Stimulated activated naive CD8-positive, alpha-beta T cell treated with anti-CD3 and anti-CD28 coated beads, Interleukin-15, Interleukin-2, amounts not matched to agents 100 ng/mL and 50 ng/mL, for 24 hours (primary cell): ENCODE measurements at regions not wholly inside any gene's neighbourhood (a gene's known extent, or its start where the extent isn't known, plus 50 kb on each side); places are given as distances from the start of the nearest gene placed in this dataset.

Experiments used
- H3K27ac Mint-ChIP-seq: one replicate; pipeline ENCODE4 v1.8.0; 2021; ENCODE audit warnings: mild to moderate bottlenecking, mixed read lengths
- H3K27me3 Mint-ChIP-seq: one replicate; pipeline ENCODE4 v1.8.0; 2021; ENCODE audit warnings: mixed read lengths
- H3K36me3 Mint-ChIP-seq: one replicate; pipeline ENCODE4 v1.8.0; 2021; ENCODE audit warnings: low read depth, mixed read lengths
- H3K4me1 Mint-ChIP-seq: one replicate; pipeline ENCODE4 v1.8.0; 2021; ENCODE audit warnings: low read depth, mixed read lengths
- H3K4me3 Mint-ChIP-seq: one replicate; pipeline ENCODE4 v1.8.0; 2021; ENCODE audit warnings: mild to moderate bottlenecking, mixed read lengths
- H3K9me3 Mint-ChIP-seq: one replicate; pipeline ENCODE4 v1.8.0; 2021; ENCODE audit warnings: mixed read lengths

DNA sequence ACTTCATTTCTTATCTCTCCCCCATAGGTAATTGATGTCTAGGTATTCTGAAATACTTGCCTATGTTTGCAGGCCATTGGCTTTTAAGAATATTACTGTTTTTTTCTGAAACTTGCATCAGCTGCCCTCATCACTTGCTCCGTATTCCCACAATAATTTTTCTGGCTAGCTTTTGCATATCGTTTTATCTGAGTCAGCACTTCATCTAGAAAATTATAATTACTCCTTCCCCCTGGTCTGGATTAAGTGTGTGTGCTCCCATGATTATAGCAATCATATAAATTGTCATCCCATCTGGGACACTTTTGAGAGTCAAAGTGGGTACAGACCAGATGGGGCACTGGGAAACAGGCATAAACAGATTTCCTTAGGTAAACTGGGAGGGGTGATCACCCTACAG, 583.2 kb upstream of the B3GALT2 start:
- Mint-ChIP-seq H3K27me3 (no peaks in the 10 kb centered on the region), H3K27ac (no peak overlapping the region), H3K9me3 (peaks cover 3% of the 10 kb centered on the region), H3K4me3 (no peak overlapping the region), H3K36me3 (no peaks in the 10 kb centered on the region), H3K4me1 (no peaks in the 10 kb centered on the region)

DNA sequence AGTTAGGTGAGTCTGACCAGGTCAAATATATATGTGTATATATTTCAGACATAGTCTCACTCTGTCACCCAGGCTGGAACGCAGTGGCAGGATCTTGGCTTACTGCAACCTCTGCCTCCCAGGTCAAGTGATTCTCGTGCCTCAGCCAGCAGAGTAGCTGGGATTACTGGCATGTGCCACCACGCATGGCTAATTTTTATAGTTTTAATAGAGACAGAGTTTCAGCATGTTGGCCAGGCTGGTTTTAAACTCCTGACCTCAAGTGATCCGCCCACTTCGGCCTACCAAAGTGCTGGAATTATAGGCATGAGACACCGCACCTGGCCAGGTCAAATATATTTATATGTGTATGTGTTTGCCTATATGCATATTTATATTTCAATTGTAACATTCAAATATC, 581.5 kb upstream of the B3GALT2 start:
- H3K4me3 Mint-ChIP-seq, result no peak overlapping the region
- H3K4me1 Mint-ChIP-seq, result no peaks in the 10 kb centered on the region
- no peaks in the 10 kb centered on the region for H3K27me3 Mint-ChIP-seq
- no peak overlapping the region for H3K27ac Mint-ChIP-seq
- no peaks in the 10 kb centered on the region for H3K36me3 Mint-ChIP-seq
- H3K9me3 Mint-ChIP-seq, result no peaks in the 10 kb centered on the region

- Mint-ChIP-seq H3K9me3 (no peaks in the 10 kb centered on the region), H3K27ac (no peak overlapping the region), H3K27me3 (no peaks in the 10 kb centered on the region), H3K36me3 (no peaks in the 10 kb centered on the region), H3K4me3 (no peak overlapping the region), H3K4me1 (no peaks in the 10 kb centered on the region)
Measured at GRCh38 chr1:193766329-193766728, 579.9 kb upstream of the B3GALT2 start.

- Mint-ChIP-seq H3K9me3 (no peaks in the 10 kb centered on the region), H3K36me3 (no peaks in the 10 kb centered on the region), H3K27ac (no peak overlapping the region), H3K4me1 (no peaks in the 10 kb centered on the region), H3K4me3 (no peak overlapping the region), H3K27me3 (no peaks in the 10 kb centered on the region)
Measured at GRCh38 chr1:193763266-193763665, 576.9 kb upstream of the B3GALT2 start.

DNA sequence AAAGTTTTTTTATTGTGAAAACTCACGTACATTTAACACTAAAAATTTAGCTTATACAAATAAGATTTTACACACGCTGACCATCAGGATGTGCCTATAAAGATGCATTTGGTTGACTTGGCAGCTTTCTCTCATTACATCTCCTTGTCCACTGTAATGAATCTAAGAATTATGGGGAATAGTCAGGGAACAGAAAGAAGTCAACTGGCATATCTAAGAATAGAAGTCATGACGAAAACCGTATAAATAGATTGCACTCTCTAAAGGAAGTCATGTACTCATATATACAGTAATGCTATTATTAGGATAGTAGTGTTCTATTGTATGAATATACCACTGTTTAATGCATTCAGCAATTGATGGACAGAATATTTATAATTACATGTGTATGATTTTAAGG, 575.8 kb upstream of the B3GALT2 start:
- Mint-ChIP-seq H3K36me3 (no peaks in the 10 kb centered on the region), H3K4me3 (no peak overlapping the region), H3K4me1 (no peaks in the 10 kb centered on the region), H3K9me3 (no peaks in the 10 kb centered on the region), H3K27me3 (no peaks in the 10 kb centered on the region), H3K27ac (no peak overlapping the region)

DNA sequence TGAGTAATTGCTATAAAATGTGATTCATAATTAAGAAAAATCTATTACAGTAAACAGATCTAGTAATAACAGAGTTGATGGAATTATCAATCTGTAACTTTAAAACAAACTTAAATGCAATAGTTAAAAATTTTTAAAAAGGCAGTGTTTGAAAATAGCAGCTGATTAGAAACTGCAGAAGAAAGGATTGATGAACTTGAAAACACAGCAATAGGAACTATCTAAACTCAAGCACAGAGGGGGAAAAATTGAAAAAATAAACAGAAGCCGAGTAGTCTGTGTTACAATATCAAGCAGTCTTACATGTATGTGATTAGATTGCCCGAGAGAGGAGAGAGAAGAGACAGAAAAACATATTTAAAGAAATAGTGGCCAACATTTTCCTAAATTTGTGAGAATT, 569.0 kb upstream of the B3GALT2 start:
- Mint-ChIP-seq H3K27me3 (no peaks in the 10 kb centered on the region), H3K4me3 (no peak overlapping the region), H3K4me1 (no peaks in the 10 kb centered on the region), H3K9me3 (no peaks in the 10 kb centered on the region), H3K36me3 (no peaks in the 10 kb centered on the region), H3K27ac (no peak overlapping the region)

GRCh38 chr1:193754732-193755427, 568.5 kb upstream of the B3GALT2 start:
- Mint-ChIP-seq H3K27ac (no peak overlapping the region), H3K4me3 (no peak overlapping the region), H3K9me3 (no peaks in the 10 kb centered on the region), H3K27me3 (no peaks in the 10 kb centered on the region), H3K36me3 (no peaks in the 10 kb centered on the region), H3K4me1 (no peaks in the 10 kb centered on the region)

DNA sequence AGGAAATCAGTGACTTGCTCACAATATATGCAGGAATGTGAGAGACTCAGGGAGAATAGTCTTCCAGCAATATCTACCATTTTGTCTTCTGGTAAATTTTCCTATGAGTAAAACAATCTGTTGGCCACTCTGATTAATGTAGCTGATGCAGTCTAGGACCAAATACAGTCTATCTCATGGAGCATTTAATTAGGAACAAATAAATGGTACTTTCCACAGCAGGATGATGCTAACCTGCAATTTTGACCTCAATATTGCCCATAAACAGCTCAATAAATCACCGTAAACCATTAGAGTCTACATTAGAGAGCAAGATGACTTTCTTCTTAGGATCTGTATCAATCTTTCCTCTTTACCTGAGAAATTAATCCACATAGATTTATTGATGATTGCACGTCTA, 567.7 kb upstream of the B3GALT2 start:
- no peaks in the 10 kb centered on the region for H3K9me3 Mint-ChIP-seq
- H3K27me3 Mint-ChIP-seq, result no peaks in the 10 kb centered on the region
- no peaks in the 10 kb centered on the region for H3K36me3 Mint-ChIP-seq
- H3K4me3 Mint-ChIP-seq, result no peak overlapping the region
- no peak overlapping the region for H3K27ac Mint-ChIP-seq
- no peaks in the 10 kb centered on the region for H3K4me1 Mint-ChIP-seq

DNA sequence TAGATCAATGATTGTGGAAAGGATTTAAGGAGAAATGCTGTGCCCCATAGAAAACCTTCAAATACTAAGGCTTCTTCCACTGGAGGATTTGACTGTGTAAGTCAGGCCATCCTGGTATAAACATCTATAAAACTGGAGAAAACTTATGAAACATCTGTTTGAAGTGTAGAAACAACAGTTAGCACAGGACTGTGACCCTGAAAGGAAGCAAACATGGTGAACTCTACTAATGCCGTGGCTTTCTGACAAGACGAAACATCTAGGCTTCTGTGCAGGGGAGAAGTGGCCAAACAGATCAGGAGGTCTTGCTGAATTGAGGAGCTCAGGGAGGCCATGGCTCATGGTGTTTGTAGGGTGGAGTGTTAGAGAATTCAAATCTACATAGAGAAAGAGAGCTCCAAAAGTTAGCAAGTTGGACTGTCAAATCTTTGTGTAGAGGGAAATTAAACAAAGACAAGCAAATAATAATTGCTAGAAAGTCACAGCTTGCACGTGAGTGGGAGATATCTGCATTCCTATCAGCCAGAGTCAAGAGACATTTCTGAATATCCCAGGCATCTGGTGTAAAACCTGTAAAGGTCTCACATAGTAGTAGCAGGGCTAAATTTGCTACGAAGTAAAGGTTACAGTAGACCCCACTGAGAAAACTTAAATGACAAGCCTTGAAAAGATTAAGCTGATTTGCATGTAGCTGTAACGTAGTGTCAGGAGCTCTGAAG, 566.8 kb upstream of the B3GALT2 start:
- no peaks in the 10 kb centered on the region for H3K27me3 Mint-ChIP-seq
- H3K4me1 Mint-ChIP-seq, result no peaks in the 10 kb centered on the region
- H3K9me3 Mint-ChIP-seq, result no peaks in the 10 kb centered on the region
- no peaks in the 10 kb centered on the region for H3K36me3 Mint-ChIP-seq
- no peak overlapping the region for H3K27ac Mint-ChIP-seq
- H3K4me3 Mint-ChIP-seq, result no peak overlapping the region

- H3K27me3 Mint-ChIP-seq, result no peaks in the 10 kb centered on the region
- no peaks in the 10 kb centered on the region for H3K4me1 Mint-ChIP-seq
- no peaks in the 10 kb centered on the region for H3K36me3 Mint-ChIP-seq
- H3K9me3 Mint-ChIP-seq, result no peaks in the 10 kb centered on the region
- H3K4me3 Mint-ChIP-seq, result no peak overlapping the region
- H3K27ac Mint-ChIP-seq, result no peak overlapping the region
Measured at GRCh38 chr1:193749868-193750267, 563.5 kb upstream of the B3GALT2 start.

DNA sequence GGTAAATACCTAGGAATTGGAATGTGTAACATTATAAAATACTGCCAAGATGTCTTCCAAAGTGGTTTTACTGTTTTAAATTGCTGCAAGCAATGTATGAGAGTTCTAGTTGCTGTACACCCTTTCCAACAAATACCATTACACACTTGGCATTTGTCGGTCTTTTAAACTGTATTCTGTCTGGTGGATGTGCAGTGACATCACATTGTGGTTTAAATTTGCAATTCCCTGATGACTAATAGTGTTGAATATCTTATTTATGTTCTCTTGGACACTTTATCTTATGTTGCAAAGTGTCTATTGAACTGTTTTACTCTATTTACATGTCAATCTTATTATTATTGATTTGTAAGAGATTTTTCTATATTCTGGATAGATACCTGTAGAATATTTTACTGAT, 561.2 kb upstream of the B3GALT2 start:
- Mint-ChIP-seq H3K36me3 (no peaks in the 10 kb centered on the region), H3K9me3 (no peaks in the 10 kb centered on the region), H3K4me3 (no peak overlapping the region), H3K27me3 (no peaks in the 10 kb centered on the region), H3K27ac (no peak overlapping the region), H3K4me1 (no peaks in the 10 kb centered on the region)

- H3K4me1 Mint-ChIP-seq, result peaks cover 4% of the 10 kb centered on the region
- no peaks in the 10 kb centered on the region for H3K27me3 Mint-ChIP-seq
- H3K9me3 Mint-ChIP-seq, result no peaks in the 10 kb centered on the region
- H3K27ac Mint-ChIP-seq, result no peak overlapping the region
- no peak overlapping the region for H3K4me3 Mint-ChIP-seq
- H3K36me3 Mint-ChIP-seq, result no peaks in the 10 kb centered on the region
Measured at GRCh38 chr1:193741228-193741627, 554.8 kb upstream of the B3GALT2 start.

GRCh38 chr1:193740762-193741161, 554.3 kb upstream of the B3GALT2 start:
- H3K4me1 Mint-ChIP-seq, result peaks cover 4% of the 10 kb centered on the region
- no peaks in the 10 kb centered on the region for H3K27me3 Mint-ChIP-seq
- no peaks in the 10 kb centered on the region for H3K36me3 Mint-ChIP-seq

DNA sequence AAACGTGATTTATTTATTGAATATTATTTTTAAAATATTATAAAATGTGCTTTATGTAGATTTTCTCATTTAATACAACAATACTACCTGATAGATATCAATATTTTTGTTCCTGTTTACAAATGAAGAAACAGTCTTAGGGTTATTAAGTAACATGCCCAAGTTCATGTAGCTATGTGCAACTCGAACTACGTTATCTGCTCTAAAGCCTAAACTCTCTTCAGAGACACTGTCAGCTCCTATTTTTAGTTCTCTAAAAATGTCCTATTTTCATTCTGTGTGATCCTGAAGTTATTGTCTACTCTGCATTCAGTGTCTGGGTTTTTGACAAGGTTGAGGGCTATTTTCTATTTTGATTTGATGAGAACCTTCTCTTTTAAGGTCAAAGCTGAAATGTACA, 550.1 kb upstream of the B3GALT2 start:
- Mint-ChIP-seq H3K4me1 (peaks cover 4% of the 10 kb centered on the region), H3K4me3 (no peak overlapping the region), H3K36me3 (no peaks in the 10 kb centered on the region), H3K27ac (no peak overlapping the region), H3K9me3 (no peaks in the 10 kb centered on the region), H3K27me3 (no peaks in the 10 kb centered on the region)

More at GRCh38 chr1:193740762-193741161, 554.3 kb upstream of the B3GALT2 start:
- Mint-ChIP-seq H3K9me3 (no peaks in the 10 kb centered on the region), H3K27ac (no peak overlapping the region), H3K4me3 (no peak overlapping the region)

DNA sequence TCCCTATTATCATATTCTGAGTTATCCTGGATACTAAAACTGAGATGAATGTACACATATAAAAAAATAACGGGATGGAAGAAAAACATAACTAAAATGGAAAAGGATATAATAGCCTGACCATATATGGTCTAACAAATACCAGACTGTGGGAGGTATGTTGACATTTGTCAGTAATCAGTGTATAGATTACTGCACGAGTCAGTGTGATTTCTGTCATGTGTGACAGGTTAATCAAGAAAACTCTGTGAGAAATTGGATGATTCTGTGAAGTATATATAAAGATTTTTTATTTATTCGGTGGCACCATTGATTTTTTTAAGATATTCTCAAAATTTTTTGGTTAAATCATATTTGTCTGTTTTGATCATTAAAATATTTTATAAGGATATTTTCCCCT, 547.3 kb upstream of the B3GALT2 start:
- H3K4me1 Mint-ChIP-seq, result peaks cover 4% of the 10 kb centered on the region
- H3K27ac Mint-ChIP-seq, result no peak overlapping the region
- H3K36me3 Mint-ChIP-seq, result no peaks in the 10 kb centered on the region
- H3K27me3 Mint-ChIP-seq, result no peaks in the 10 kb centered on the region
- no peaks in the 10 kb centered on the region for H3K9me3 Mint-ChIP-seq
- H3K4me3 Mint-ChIP-seq, result no peak overlapping the region

- H3K27ac Mint-ChIP-seq, result no peak overlapping the region
- no peaks in the 10 kb centered on the region for H3K36me3 Mint-ChIP-seq
Measured at GRCh38 chr1:193730017-193730416, 543.6 kb upstream of the B3GALT2 start.

More at GRCh38 chr1:193730017-193730416, 543.6 kb upstream of the B3GALT2 start:
- Mint-ChIP-seq H3K4me1 (no peaks in the 10 kb centered on the region), H3K9me3 (no peaks in the 10 kb centered on the region), H3K27me3 (no peaks in the 10 kb centered on the region), H3K4me3 (no peak overlapping the region)
